NCI-H2196 treated with DMSO at 0.1 percent for 48 hours (cell line): ENCODE measurements at regions not wholly inside any gene's neighbourhood (a gene's known extent, or its start where the extent isn't known, plus 50 kb on each side); places are given as distances from the start of the nearest gene placed in this dataset.
"Not testable (repeated sequence)": the region's sequence is repeated elsewhere in the genome, so short reads cannot be mapped to it uniquely, and the experiment has no call there.

Experiments
- DNase-seq: peaks from one replicate; lab custom pipeline; 2025; ENCODE audit not compliant: unreplicated experiment; lab: John Stamatoyannopoulos, UW

- DNase-seq, result no peak
Measured at GRCh38 chr6:167688123-167688522, 138.6 kb upstream of the AFDN start.

GRCh38 chr6:167689278-167689677 is 137.4 kb upstream of the AFDN start:
- no peak for DNase-seq

DNA sequence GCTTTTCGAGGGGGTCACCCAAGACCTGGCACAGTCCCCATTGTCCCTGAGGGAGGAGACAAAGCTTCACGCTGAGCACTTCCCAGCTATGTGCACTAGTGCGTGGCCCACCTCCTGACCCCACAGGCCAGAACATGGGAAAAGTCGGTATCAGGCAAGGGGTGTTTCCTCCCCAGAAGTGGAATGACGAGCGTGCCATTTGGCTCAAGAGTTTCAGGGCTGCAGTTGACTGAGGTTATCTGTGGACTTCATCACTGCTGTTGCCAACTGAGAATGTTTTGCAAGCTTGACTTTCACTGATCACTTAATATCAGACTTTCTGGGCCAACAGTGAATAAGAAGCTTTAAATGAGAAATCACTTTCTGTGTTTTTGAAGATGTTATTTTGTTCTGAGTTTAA is 137.0 kb upstream of the AFDN start:
- no peak for DNase-seq

GRCh38 chr6:167690167-167690922 is 136.4 kb upstream of the AFDN start:
- DNase-seq, result not testable (repeated sequence)

DNA sequence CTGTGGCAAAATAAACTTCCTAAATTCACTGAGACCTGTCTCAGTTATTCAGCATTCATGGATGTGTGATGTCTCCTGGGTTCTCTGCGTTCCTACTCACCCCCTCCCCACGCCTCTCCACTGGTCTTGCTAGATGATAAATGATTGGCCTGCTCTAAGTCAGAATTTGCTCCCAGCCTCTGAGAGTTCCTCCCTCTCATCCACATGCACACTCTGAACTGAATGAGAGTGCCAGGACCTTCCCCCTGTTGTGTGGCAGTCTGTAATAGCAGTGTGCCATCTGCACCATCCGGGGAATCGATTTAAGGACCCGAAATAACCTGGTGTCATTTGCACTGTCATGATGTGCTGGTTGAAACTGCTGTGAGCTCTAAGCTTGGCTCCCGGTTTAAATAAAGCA is 135.8 kb upstream of the AFDN start:
- DNase-seq, result no peak

GRCh38 chr6:167691533-167692312 is 135.0 kb upstream of the AFDN start:
- no peak for DNase-seq

DNA sequence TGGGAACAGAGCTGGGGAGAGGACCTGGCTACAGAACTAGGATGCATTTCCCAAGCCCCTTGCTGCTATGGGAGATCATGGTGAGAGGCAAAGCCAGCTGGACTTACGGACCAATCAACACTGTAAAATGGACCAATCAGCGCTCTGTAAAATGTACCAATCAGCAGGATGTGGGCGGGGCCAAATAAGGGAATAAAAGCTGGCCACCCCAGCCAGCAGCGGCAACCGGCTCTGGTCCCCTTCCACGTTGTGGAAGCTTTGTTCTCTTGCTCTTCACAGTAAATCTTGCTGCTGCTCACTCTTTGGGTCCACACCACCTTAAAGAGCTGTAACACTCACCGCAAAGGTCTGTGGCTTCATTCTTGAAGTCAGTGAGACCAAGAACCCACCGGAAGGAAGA is 133.2 kb upstream of the AFDN start:
- DNase-seq, result not testable (repeated sequence)

GRCh38 chr6:167695831-167696230 is 130.9 kb upstream of the AFDN start:
- DNase-seq, result no peak

GRCh38 chr6:167696296-167696695 is 130.4 kb upstream of the AFDN start:
- no peak for DNase-seq

GRCh38 chr6:167697316-167697715 is 129.4 kb upstream of the AFDN start:
- DNase-seq, result no peak

DNA sequence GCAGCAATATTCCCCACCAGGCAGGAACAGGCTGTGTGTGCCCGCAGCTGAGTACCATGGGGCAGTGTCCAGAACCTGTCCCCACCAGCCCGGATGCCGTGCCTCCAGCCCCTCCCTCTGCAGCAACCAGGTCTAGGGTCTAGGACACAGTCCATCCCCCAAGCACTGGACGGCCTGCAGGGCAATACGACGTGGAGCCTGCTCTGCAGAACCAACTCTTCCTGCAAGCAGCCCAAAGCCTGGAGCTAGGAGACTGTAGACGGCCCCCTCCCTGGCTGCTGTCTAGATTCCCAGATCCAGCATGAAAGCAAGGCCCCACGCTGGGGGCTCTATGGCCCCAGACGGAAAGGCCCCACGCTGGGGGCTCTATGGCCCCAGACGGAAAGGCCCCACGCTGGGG is 128.2 kb upstream of the AFDN start:
- no peak for DNase-seq

DNA sequence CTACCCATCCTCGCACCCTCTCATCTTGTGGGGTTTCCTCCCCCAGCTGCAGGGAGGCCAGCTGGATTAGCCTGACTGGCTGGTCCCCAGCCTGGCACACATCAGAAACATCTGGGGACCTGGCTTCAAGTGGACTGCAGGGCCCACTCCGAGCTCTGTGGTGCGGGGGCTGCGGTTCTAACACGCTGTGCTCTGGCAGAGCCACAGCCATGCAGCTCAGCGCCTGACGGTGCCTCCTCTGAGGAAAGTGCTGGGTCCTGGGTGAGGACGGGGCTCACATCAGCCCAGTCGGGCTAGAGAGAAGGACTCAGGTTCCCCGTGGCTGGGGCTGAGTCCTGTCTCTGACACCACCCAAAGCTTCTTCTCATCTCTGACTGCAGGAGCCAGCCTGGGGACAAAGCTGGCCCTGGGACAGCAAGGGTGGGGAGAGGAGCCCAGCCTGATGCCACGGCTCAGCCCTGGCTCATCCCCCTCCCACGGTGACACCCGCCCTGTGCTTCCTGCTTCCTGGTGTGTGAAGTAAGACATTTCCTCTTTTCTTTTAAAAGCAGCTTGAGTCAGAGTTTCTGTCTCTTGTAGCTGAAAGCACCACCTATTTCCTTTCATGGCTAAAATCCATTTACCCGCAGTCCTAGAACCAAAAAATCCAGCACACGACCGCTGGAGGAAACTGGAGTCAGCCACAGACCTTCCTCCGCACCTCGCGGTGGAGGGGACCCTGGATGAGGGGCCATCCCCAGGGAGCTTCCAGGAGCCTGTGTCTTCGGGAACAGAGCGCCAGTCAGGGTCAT is 127.4 kb upstream of the AFDN start:
- DNase-seq, result no peak

- no peak for DNase-seq
Measured at GRCh38 chr6:167700199-167700598, 126.5 kb upstream of the AFDN start.

GRCh38 chr6:167701010-167701409 is 125.7 kb upstream of the AFDN start:
- DNase-seq, result no peak

DNA sequence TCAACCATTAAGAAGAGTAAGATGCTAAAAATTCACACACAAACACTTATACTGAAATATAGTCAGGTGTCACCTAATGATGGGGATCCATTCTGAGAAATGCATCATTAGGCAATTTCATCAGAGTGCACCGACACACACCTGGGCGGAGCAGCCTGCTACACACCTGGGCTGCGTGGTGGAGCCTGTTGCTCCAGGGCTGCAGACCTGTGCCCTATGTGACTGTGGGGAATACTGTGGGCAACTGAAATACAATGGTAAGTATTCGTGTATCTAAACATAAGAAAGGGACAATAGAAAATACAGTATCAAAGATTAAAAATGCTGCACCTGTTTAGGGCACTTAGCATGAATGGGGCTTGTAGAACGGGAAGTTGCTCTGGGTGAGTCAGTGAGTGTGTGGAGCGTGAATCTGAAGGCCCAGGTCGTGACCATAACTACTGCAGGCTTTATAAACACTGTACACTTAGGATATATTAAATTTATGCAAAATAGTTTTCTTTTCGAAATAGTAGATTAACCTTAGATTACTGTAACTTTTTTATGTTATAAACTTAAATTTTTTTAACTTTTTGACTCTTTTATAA is 124.4 kb upstream of the AFDN start:
- DNase-seq, result no peak

DNA sequence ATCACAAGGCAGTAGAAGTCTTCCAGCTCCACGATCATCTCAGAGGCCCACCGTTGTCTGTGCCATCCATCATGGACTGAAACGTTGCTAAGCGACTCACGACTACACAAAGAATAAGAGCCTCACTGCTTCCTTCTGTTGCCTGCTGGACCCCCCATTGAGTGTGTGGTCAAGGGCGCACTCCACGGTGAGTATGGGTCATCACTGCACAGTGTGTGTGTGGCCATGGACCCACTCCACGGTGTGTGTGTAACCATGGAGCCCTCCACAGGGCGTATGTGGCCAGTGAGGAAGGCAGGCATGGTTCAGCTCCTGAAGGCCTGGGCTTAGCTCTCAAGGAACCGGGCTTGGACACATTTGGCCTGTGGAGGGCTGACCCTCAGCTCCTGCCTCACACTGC is 123.4 kb upstream of the AFDN start:
- no peak for DNase-seq

GRCh38 chr6:167703781-167704180 is 122.9 kb upstream of the AFDN start:
- no peak for DNase-seq

DNA sequence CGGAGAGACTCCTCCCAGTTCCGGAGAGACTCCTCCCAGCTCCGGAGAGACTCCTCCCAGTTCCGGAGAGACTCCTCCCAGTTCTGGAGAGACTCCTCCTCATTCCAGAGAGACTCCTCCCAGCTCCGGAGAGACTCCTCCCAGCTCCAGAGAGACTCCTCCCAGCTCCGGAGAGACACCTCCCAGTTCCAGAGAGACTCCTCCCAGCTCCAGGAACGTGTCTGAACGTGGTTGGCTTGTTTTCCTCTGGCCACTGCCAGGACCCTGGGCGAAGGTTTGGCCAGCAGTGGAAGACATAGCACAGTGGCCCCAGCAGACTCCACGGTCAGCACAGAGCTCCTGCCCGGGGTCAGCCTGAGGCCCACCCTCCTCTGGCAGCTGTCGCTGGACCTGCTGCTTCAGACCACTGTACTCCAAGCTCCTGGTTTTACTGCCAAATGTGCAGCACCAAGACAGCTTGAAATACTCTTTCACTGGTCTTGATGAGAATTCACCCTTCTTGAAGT is 122.3 kb upstream of the AFDN start:
- DNase-seq, result no peak

- no peak for DNase-seq
Measured at GRCh38 chr6:167705211-167705750, 121.4 kb upstream of the AFDN start.

DNA sequence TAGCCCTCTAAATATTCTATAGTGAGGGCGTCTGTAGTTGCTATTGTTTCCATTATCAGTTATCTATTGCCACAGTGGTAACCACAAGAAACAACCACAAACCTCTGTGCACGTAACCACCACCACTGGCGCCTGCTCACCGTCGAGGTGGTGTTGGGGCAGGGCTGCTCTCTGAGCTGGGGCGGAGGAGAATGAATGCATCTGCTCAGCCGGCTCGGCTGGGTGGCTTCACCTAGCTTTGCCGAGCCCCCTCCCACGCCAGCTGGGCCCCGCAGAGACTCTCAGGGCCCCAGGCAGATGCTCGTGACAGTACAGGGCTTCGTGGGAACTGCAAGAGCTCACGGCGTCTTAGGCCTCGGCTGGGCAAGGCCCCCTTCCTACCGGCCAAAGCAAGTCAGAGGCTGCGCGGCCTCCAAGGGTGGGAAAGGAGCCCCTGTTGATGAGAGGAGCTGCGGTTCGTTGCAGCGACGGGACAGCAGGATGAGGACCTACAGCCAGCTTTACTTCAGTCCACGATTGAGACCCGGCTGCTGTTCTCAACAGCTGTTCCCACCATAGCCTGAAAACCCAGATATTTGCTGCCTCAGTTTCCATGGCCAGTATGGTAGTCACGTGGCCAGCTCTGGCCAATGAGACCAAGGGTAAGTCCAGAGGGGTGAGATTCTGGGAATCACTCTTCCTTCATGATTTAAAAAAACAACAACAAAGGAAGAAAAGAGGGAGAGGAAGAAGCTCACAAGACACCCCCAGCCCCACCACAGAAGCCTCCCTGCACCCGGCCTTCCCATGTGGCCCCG is 120.2 kb upstream of the AFDN start:
- DNase-seq, result no peak
